Brain microvascular endothelial cell (primary cell): ENCODE measurements at regions not wholly inside any gene's neighbourhood (a gene's known extent, or its start where the extent isn't known, plus 50 kb on each side); places are given as distances from the start of the nearest gene placed in this dataset.

ENCODE experiments used
- DNase-seq: peaks from one replicate; pipeline ENCODE4 v3.0.0-alpha.2; 2020
- H3K27ac ChIP-seq: fragments of 250-450 bp; sonication (Bioruptor Pico); 2 replicates; pipeline ENCODE4 v1.5.1; 2020; ENCODE audit warnings: mild to moderate bottlenecking, moderate library complexity
- H3K27me3 ChIP-seq: fragments of 250-450 bp; sonication (Bioruptor Pico); replicated peaks from 2 replicates; pipeline ENCODE4 v1.5.1; 2020; ENCODE audit warnings: mild to moderate bottlenecking
- H3K36me3 ChIP-seq: fragments of 250-450 bp; sonication (Bioruptor Pico); replicated peaks from 2 replicates; pipeline ENCODE4 v1.5.1; 2020; ENCODE audit warnings: mild to moderate bottlenecking
- H3K4me3 ChIP-seq: 2 replicates; pipeline ENCODE4 v1.5.1; 2011; ENCODE audit warnings: low read depth, mild to moderate bottlenecking, control low read depth, low read length, moderate library complexity
- in situ Hi-C: cut with HindIII; loops from 2 replicates; pipeline ENCODE4 v1.10.0; 2017; ENCODE audit warnings: low sequenced_read_pairs, low pct_ligation_motif_present
- TF ChIP-seq, protein P1 (sequence below): IDR thresholded peaks from 2 replicates; pipeline ENCODE4 v1.5.1; 2011; ENCODE audit warnings: low read depth, mild to moderate bottlenecking, moderate library complexity, low read length, control low read depth, inconsistent platforms; ENCODE audit errors: missing control alignments

DNA sequence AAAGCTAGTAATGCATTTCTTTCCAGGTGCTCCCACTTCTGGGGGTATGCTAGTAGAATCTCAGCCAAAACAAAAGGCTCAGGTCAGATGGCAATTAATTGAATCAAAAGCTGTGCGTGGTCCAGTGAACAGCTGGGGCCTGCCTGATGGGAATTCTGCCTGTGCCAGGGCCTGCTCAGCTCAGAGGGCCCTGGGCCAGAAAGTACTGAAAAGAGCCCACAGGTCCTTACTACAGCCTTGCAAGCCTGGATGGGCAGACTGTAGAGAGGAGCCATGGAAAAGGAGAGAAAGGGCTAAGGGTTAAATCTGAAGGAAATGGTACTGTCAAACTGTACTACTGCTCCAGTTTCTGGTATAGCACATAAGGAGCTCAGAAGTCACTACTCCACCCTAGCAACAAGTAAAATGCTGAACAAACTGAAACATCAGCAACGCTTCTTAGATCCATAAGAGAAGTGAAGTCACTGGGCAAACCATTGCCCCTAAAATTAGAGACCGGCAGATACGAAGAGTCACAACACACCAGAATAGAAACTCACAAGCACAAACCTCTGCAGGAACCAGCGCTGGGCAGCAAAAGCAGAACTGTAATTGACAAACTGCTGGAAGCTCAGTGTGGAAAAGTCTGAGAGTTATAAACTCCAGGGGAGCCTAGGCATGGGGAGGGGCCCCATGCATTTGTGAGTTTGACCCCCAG is 121.1 kb upstream of the SYT6 start:
- Histone ChIP-seq H3K27ac (no peak overlapping the region), H3K4me3 (no peak overlapping the region), H3K27me3 (peaks cover 2% of the 10 kb centered on the region), H3K36me3 (no peaks in the 10 kb centered on the region)
- DNase-seq: no peak
- TF ChIP-seq, protein P1, sequence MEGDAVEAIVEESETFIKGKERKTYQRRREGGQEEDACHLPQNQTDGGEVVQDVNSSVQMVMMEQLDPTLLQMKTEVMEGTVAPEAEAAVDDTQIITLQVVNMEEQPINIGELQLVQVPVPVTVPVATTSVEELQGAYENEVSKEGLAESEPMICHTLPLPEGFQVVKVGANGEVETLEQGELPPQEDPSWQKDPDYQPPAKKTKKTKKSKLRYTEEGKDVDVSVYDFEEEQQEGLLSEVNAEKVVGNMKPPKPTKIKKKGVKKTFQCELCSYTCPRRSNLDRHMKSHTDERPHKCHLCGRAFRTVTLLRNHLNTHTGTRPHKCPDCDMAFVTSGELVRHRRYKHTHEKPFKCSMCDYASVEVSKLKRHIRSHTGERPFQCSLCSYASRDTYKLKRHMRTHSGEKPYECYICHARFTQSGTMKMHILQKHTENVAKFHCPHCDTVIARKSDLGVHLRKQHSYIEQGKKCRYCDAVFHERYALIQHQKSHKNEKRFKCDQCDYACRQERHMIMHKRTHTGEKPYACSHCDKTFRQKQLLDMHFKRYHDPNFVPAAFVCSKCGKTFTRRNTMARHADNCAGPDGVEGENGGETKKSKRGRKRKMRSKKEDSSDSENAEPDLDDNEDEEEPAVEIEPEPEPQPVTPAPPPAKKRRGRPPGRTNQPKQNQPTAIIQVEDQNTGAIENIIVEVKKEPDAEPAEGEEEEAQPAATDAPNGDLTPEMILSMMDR: no peak
- in situ Hi-C loops: no loop called here

DNA sequence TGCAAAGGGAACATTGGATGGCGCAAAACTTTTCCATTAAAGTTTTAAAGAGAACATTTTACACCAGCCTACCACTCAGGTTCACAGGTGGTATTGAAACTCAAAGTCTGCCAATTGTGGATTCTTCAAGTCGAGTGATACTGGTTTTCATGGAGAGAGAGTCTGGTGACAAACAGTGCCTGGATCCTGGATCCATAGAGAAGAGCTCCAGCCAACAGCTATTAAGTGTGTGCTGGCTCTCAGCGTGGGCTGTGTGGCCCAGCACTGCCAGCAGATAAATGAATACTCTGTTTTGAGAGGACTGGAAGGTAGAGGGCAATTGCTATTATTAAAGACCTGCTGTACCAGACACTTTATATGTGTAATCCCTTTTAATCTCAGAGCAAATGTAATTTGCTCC is 118.9 kb upstream of the SYT6 start:
- TF ChIP-seq, protein P1: no peak
- Histone ChIP-seq H3K27ac (no peak overlapping the region), H3K36me3 (no peaks in the 10 kb centered on the region), H3K4me3 (no peak overlapping the region), H3K27me3 (peaks cover 2% of the 10 kb centered on the region)
- in situ Hi-C loops: no loop called here
- DNase-seq: no peak

DNA sequence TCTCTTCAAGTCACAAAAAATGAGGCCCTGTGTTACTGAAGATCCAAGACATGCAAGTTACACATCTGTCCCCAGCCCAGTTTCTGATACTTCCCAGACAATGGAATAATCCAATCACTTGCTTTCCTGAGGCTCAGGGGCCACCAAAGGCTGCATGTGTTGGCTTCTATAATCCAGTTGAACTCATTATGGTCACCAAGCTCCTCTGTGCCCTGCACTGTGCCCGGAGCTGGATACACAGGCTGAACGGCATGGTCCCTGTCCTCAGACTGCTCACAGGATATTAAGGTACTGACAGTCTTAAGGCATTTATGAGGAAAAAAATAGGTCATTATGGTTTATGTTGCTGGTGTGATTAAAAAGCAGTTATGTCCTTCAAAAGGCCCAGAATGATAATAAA is 117.0 kb upstream of the SYT6 start:
- no peak for DNase-seq
- TF ChIP-seq, protein P1: no peak
- Histone ChIP-seq H3K4me3 (no peak overlapping the region), H3K36me3 (no peaks in the 10 kb centered on the region), H3K27me3 (no peaks in the 10 kb centered on the region), H3K27ac (no peak overlapping the region)
- in situ Hi-C loops: no loop called here

DNA sequence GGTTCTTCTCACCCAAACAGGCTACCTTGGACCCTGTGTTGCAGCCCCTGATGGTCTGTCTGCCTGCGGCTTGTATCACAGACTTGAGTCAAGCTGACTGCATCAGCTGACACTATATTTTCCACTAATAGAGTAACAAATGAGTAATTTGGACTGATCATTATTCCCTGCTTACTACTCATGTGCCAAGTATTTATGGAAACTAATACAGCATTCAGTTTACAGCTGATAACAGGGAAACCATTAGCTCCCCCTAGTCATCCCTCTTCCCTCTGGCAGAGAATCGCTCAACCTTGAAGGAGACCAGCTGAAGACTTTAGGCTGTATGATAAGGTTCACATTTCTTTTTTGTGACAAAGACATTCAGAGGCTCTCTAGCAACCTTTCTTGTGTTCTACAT is 116.6 kb upstream of the SYT6 start:
- Histone ChIP-seq H3K27me3 (no peaks in the 10 kb centered on the region), H3K4me3 (no peak overlapping the region), H3K27ac (no peak overlapping the region), H3K36me3 (no peaks in the 10 kb centered on the region)
- DNase-seq: no peak
- TF ChIP-seq, protein P1: no peak
- in situ Hi-C loops: no loop called here

DNA sequence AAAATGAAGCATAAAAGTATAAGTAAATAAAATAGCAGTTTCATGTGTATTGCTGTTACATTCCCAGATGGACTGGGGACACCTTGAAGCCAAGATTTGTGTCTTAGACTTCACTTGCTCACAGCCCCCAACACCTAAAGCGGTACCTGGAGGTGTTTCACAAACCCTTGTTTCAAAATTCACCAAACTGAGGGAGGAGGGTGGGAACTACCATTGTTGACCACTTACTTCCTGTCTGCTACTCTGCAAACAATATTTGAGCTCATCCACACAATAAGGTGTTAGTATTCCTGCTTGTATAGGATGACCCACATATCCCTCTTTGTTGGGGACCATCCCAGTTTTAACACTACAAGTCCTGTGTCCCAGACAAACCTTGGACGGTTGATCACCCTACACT is 115.9 kb upstream of the SYT6 start:
- H3K36me3 ChIP-seq: no peaks in the 10 kb centered on the region
- DNase-seq: no peak
- no peaks in the 10 kb centered on the region for H3K27me3 ChIP-seq
- TF ChIP-seq, protein P1: no peak
- H3K27ac ChIP-seq: no peak overlapping the region
- no peak overlapping the region for H3K4me3 ChIP-seq
- in situ Hi-C loops: no loop called here

DNA sequence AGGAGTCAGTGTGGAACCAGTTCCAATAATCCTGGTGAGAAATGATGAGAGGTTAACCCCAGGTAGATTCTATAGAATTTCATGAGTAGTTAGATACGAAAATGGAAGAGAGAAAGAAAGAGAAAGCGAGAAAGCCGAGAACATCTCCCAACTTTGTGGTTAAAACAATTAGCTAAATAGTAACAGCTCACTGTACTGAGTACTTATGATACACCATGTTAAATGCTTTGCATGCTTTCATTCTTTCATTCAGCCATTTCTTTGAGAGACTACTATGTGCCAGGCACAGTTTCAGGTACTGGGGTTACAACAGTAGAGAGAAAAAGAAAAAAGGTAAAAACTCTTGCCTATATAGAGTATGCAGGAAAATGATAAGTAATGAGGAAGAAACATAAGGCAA is 109.7 kb upstream of the SYT6 start:
- H3K27me3 ChIP-seq: peaks cover 3% of the 10 kb centered on the region
- in situ Hi-C loops: no loop called here

More for the DNA sequence above, 109.7 kb upstream of the SYT6 start:
- TF ChIP-seq, protein P1: no peak
- H3K4me3 ChIP-seq: no peak overlapping the region
- no peak for DNase-seq
- H3K36me3 ChIP-seq: no peaks in the 10 kb centered on the region
- no peak overlapping the region for H3K27ac ChIP-seq
